Lung (tissue), 11 donors: ENCODE measurements at regions not wholly inside any gene's neighbourhood (a gene's known extent, or its start where the extent isn't known, plus 50 kb on each side); places are given as distances from the start of the nearest gene placed in this dataset.

Experiments used
- ATAC-seq: fragments of 200-7000 bp; cut with Tn5 transposase; one replicate; pipeline ENCODE4 v1.9.1; 2020; ENCODE audit warnings: moderate number of reproducible peaks; ENCODE audit not compliant: insufficient read depth, low FRiP score
- DNase-seq, 3 donors: peaks; one replicate each; pipeline ENCODE4 v3.0.0-alpha.2; 2013 to 2017
- H3K27ac ChIP-seq, 2 donors: one replicate each; pipeline ENCODE4 v1.5.1; 2013; ENCODE audit warnings: mild to moderate bottlenecking in 2 of 2, moderate library complexity in 2 of 2, control low read depth in 1 of 2, inconsistent platforms in 1 of 2, low read depth in 1 of 2, low read length in 1 of 2
- H3K27me3 ChIP-seq, 3 donors: one replicate each; pipeline ENCODE4 v1.5.1; 2013; ENCODE audit warnings: low read length in 2 of 3; ENCODE audit not compliant: control insufficient read depth in 3 of 3, insufficient read depth in 3 of 3
- H3K36me3 ChIP-seq, 4 donors: one replicate each; pipeline ENCODE4 v1.5.1; 2013; ENCODE audit warnings: low read length in 4 of 4, mild to moderate bottlenecking in 1 of 4, moderate library complexity in 1 of 4; ENCODE audit not compliant: control insufficient read depth in 4 of 4, insufficient read depth in 4 of 4
- H3K4me1 ChIP-seq, 5 donors: one replicate each; pipeline ENCODE4 v1.5.1; 2013; ENCODE audit warnings: low read length in 5 of 5, mild to moderate bottlenecking in 2 of 5, moderate library complexity in 1 of 5; ENCODE audit not compliant: control insufficient read depth in 5 of 5, insufficient read depth in 5 of 5
- H3K4me3 ChIP-seq: one replicate; pipeline ENCODE4 v1.5.1; 2013; ENCODE audit warnings: mild to moderate bottlenecking, control low read depth, moderate library complexity
- H3K9ac ChIP-seq, 2 donors: one replicate each; pipeline ENCODE4 v1.5.1; 2013; ENCODE audit warnings: low read length in 2 of 2, control low read depth in 1 of 2; ENCODE audit not compliant: insufficient read depth in 1 of 2
- H3K9me3 ChIP-seq, 4 donors: one replicate each; pipeline ENCODE4 v1.5.1; 2013; ENCODE audit warnings: low read length in 3 of 4, mild to moderate bottlenecking in 1 of 4, moderate library complexity in 1 of 4; ENCODE audit not compliant: control insufficient read depth in 4 of 4, insufficient read depth in 3 of 4
- WGBS, 2 donors: extraction: QIAGEN DNeasy Blood & Tissue Kit; methylation state at CpG; one replicate each; pipeline ENCODE4 v1.1.7; 2013; 5-methylcytosine and 5-hydroxymethylcytosine counted together
- TF ChIP-seq, protein P1 (sequence below): IDR thresholded peaks from 2 replicates; pipeline ENCODE4 v1.5.1; 2012; ENCODE audit warnings: mild to moderate bottlenecking; ENCODE audit errors: control extremely low read depth, extremely low read depth
- donor health status: control.
- donor health status: control.
- donor health status: Bipolar disorder and iron deficiency.
- donor health status: healthy.
- donor health status: DM: yes; HTN: yes; CAD: no.

DNA sequence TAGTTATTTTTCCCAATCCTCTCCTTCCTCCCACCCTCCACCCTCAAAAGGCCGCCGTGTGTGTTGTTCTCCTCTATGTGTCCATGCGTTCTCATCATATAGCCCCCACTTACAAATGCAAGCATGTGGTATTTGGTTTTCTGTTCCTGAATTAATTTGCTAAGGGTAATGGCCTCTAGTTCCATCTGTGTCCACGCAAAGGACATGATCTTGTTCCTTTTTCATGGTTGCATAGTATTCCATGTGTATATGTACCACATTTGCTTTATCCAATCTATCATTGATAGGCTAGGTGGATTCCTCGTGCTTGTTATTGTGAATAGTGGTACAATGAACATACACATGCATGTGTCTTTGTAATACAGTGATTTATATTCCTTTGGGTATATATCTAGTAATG is 1193.7 kb downstream of the RPA4 start:
- Histone ChIP-seq H3K9ac (no peak overlapping the region), H3K4me1 (no peaks in the 10 kb centered on the region), H3K36me3 (no peaks in the 10 kb centered on the region), H3K27ac (no peak overlapping the region), H3K27me3 (peaks cover 0 to 22% (median 6%) of the 10 kb centered on the region in 3 donors), H3K4me3 (no peak overlapping the region), H3K9me3 (no peaks in the 10 kb centered on the region)
- ATAC-seq (no peak), DNase-seq (no peak)
- TF ChIP-seq, protein P1, sequence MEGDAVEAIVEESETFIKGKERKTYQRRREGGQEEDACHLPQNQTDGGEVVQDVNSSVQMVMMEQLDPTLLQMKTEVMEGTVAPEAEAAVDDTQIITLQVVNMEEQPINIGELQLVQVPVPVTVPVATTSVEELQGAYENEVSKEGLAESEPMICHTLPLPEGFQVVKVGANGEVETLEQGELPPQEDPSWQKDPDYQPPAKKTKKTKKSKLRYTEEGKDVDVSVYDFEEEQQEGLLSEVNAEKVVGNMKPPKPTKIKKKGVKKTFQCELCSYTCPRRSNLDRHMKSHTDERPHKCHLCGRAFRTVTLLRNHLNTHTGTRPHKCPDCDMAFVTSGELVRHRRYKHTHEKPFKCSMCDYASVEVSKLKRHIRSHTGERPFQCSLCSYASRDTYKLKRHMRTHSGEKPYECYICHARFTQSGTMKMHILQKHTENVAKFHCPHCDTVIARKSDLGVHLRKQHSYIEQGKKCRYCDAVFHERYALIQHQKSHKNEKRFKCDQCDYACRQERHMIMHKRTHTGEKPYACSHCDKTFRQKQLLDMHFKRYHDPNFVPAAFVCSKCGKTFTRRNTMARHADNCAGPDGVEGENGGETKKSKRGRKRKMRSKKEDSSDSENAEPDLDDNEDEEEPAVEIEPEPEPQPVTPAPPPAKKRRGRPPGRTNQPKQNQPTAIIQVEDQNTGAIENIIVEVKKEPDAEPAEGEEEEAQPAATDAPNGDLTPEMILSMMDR: no peak
- 91 to 92% methylated on average over 5 of the region's 5 CpGs for WGBS, 2 donors

DNA sequence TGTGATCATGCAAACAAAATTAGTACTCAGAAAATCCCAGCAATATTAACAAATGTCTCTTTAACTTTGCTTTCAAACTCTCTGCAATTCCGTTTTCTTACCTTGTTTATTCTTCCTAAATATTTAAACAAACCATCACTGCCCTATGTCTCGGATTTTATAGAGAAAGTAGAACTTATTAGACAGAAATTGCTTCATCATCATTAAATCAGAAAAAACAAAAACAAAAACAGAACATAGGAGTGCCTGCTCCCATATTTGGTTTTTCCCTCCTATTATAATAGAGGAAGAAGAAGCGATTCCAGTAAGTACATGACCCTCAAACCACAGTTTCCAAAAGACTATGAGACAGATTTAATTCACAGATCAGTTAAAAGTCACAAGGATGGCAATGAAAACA is 1228.0 kb downstream of the RPA4 start:
- H3K4me1 ChIP-seq: no peaks in the 10 kb centered on the region
- WGBS, 2 donors: 43 to 64% methylated on average over 3 of the region's 3 CpGs
- DNase-seq (no peak), ATAC-seq (no peak)
- no peak overlapping the region for H3K4me3 ChIP-seq
- TF ChIP-seq, protein P1: no peak
- H3K9ac ChIP-seq: no peak overlapping the region
- no peak overlapping the region for H3K27ac ChIP-seq
- peaks cover 0 to 14% (median 4%) of the 10 kb centered on the region in 3 donors for H3K27me3 ChIP-seq
- H3K9me3 ChIP-seq: no peaks in the 10 kb centered on the region
- H3K36me3 ChIP-seq: no peaks in the 10 kb centered on the region

DNA sequence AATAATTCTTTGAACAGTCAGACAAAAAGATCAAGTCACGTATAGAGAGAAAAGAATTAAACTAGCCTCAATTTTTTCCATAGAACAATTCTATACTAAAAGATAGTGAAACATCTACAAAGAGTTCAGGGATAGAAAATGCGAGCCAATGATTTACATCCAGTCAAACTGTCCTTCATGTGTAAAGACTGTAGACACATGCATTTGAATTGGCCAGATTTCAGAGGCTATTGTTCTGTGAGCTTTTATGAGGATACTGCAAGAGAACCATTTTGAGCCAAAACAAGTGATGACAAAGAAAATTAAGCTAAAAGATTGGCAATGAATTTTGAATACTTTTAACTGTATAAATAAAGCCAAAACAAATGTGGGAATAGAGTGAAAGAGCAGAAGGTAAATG is 1230.3 kb downstream of the RPA4 start:
- H3K27me3 ChIP-seq: peaks cover 0 to 9% (median 4%) of the 10 kb centered on the region in 3 donors
- no peaks in the 10 kb centered on the region for H3K4me1 ChIP-seq
- no peak overlapping the region for H3K9ac ChIP-seq
- no peak for ATAC-seq
- 83 to 93% methylated on average over 2 of the region's 2 CpGs for WGBS, 2 donors
- TF ChIP-seq, protein P1: no peak
- no peaks in the 10 kb centered on the region for H3K9me3 ChIP-seq
- H3K27ac ChIP-seq: no peak overlapping the region
- no peak for DNase-seq
- no peak overlapping the region for H3K4me3 ChIP-seq
- no peaks in the 10 kb centered on the region for H3K36me3 ChIP-seq

DNA sequence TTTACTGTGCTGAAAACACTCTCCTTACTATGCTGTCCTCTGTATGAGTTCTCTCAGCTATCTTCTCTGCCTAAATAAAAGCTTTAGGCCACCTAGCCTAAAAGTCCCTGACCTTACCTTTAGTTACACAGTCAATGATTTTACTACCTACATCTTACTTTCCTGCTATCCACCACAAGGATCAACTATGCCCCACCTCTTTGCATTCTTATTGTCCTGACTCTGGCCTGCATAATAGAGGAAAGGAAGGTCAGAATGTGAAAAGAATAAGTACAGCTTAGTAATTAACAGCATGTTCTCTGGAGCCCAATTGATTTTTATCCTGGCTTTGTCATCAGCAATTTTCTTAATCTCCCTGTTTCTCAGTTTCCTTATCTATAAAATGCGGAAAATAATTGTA is 1257.8 kb downstream of the RPA4 start:
- no peak for ATAC-seq
- 85 to 90% methylated on average over 1 of the region's 1 CpG for WGBS, 2 donors

More for the DNA sequence above, 1257.8 kb downstream of the RPA4 start:
- H3K27me3 ChIP-seq: peaks cover 0 to 8% (median 0%) of the 10 kb centered on the region in 3 donors
- no peak overlapping the region for H3K27ac ChIP-seq
- TF ChIP-seq, protein P1: no peak
- no peak for DNase-seq
- H3K9ac ChIP-seq: no peak overlapping the region
- H3K9me3 ChIP-seq: no peaks in the 10 kb centered on the region
- no peaks in the 10 kb centered on the region for H3K4me1 ChIP-seq
- H3K36me3 ChIP-seq: no peaks in the 10 kb centered on the region
- H3K4me3 ChIP-seq: no peak overlapping the region
